ENCODE measurements at regions not wholly inside any gene's neighbourhood (a gene's known extent, or its start where the extent isn't known, plus 50 kb on each side); places are given as distances from the start of the nearest gene placed in this dataset.

GRCh38 chr4:158035662-158036195, 137.1 kb downstream of the GASK1B start:
- TF ChIP-seq POU2F2 (IDR thresholded peaks at IDR 0.05; ENCODE audit: low read depth, low read length) (no peak), POLR2A (IDR thresholded peaks at IDR 0.05; ENCODE audit: low read depth, low read length) (no peak), TAF1 (IDR thresholded peaks at IDR 0.05; ENCODE audit: low read depth, low read length) (no peak), POLR2AphosphoS5 (IDR thresholded peaks at IDR 0.05; ENCODE audit: low read depth, low read length) (no peak), PAX5 (IDR thresholded peaks at IDR 0.05; ENCODE audit: insufficient read depth, low read length, severe bottlenecking) (no peak), SPI1 (IDR thresholded peaks at IDR 0.05; ENCODE audit: low read depth, low read length) (no peak)
